Esophagus squamous epithelium (tissue), 5 donors: ENCODE measurements at regions not wholly inside any gene's neighbourhood (a gene's known extent, or its start where the extent isn't known, plus 50 kb on each side); places are given as distances from the start of the nearest gene placed in this dataset.

ENCODE experiments used
- DNase-seq: peaks from one replicate; lab custom pipeline; 2025; lab: John Stamatoyannopoulos, UW
- H3K27ac ChIP-seq, 4 donors: fragments of 200-600 bp; sonication (generic); one replicate each; pipeline ENCODE4 v1.5.1; 2016 to 2019; ENCODE audit warnings: mild to moderate bottlenecking in 1 of 4
- H3K27me3 ChIP-seq, 4 donors: fragments of 200-600 bp; sonication (generic); 1 replicate in 3 of 4; 2 replicates in 1 of 4; pipeline versions ENCODE4 v1.5.1 to v1.6.0; 2017 to 2021; ENCODE audit warnings: antibody characterized with exemption in 1 of 4
- H3K36me3 ChIP-seq, 3 donors: fragments of 200-600 bp; sonication (generic); one replicate each; pipeline ENCODE4 v1.5.1; 2016 to 2019
- H3K4me1 ChIP-seq, 3 donors: fragments of 200-600 bp; sonication (generic); one replicate each; pipeline ENCODE4 v1.5.1; 2017 to 2019
- H3K4me3 ChIP-seq, 4 donors: fragments of 200-600 bp; sonication (generic); 1 replicate in 3 of 4; 2 replicates in 1 of 4; pipeline ENCODE4 v1.5.1; 2016 to 2019; ENCODE audit warnings: mild to moderate bottlenecking in 2 of 4, moderate library complexity in 1 of 4
- H3K9me3 ChIP-seq, 3 donors: fragments of 200-600 bp; sonication (generic); one replicate each; pipeline ENCODE4 v1.5.1; 2016 to 2019
- CTCF ChIP-seq, 6 experiments: fragments of 450-650 bp in 4 of 6; fragments of 200-600 bp in 2 of 6; sonication (generic) in 2 of 6; IDR thresholded peaks; one replicate each; pipeline ENCODE4 v1.5.1; 2016 to 2019; ENCODE audit warnings: antibody characterized with exemption in 6 of 6, mild to moderate bottlenecking in 4 of 6, moderate library complexity in 4 of 6
- POLR2A ChIP-seq, 4 donors: fragments of 450-650 bp; IDR thresholded peaks; one replicate each; pipeline ENCODE4 v1.6.1; 2017; ENCODE audit warnings: antibody characterized with exemption in 4 of 4, mild to moderate bottlenecking in 4 of 4, moderate library complexity in 3 of 4
- WGBS, 2 donors: methylation state at CpG; one replicate each; pipeline ENCODE4 v1.1.5; 2018; 5-methylcytosine and 5-hydroxymethylcytosine counted together
- intact Hi-C: fragments of 100-400 bp; cut with DNase I; formaldehyde crosslinking; loops from one replicate; pipeline ENCODE4 v1.15.0; 2022
- donor health status: DM: yes; HTN: yes; CAD: no.

- no peak for TF ChIP-seq POLR2A (IDR thresholded peaks at IDR 0.05)
- TF ChIP-seq CTCF (IDR thresholded peaks at IDR 0.05): no peak
- no peaks in the 10 kb centered on the region for H3K36me3 ChIP-seq
- intact Hi-C loops: no loop called here
- no peaks in the 10 kb centered on the region for H3K4me1 ChIP-seq
- H3K27ac ChIP-seq: no peak overlapping the region
- H3K9me3 ChIP-seq: peaks cover 0 to 6% (median 0%) of the 10 kb centered on the region in 3 donors
- no peak for DNase-seq
- H3K27me3 ChIP-seq: no peaks in the 10 kb centered on the region
- no peak overlapping the region for H3K4me3 ChIP-seq
Measured at GRCh38 chr3:165442061-165442460, 245.9 kb upstream of the SLITRK3 start.

GRCh38 chr3:165440380-165440779 lies 244.2 kb upstream of the SLITRK3 start:
- Histone ChIP-seq H3K9me3 (no peaks in the 10 kb centered on the region), H3K27me3 (no peaks in the 10 kb centered on the region), H3K36me3 (no peaks in the 10 kb centered on the region), H3K4me3 (no peak overlapping the region), H3K4me1 (no peaks in the 10 kb centered on the region), H3K27ac (no peak overlapping the region)
- DNase-seq: no peak
- intact Hi-C loops: no loop called here
- WGBS, 2 donors: 76 to 78% methylated on average over 2 of the region's 2 CpGs
- TF ChIP-seq POLR2A (IDR thresholded peaks at IDR 0.05) (no peak), CTCF (IDR thresholded peaks at IDR 0.05) (no peak)

- Histone ChIP-seq H3K4me3 (no peak overlapping the region), H3K27me3 (no peaks in the 10 kb centered on the region), H3K9me3 (no peaks in the 10 kb centered on the region), H3K27ac (no peak overlapping the region), H3K36me3 (no peaks in the 10 kb centered on the region), H3K4me1 (no peaks in the 10 kb centered on the region)
- 25 to 27% methylated on average over 2 of the region's 2 CpGs for WGBS, 2 donors
- intact Hi-C loops: no loop called here
- TF ChIP-seq POLR2A (IDR thresholded peaks at IDR 0.05): no peak
- TF ChIP-seq CTCF (IDR thresholded peaks at IDR 0.05): no peak
- DNase-seq: no peak
Measured at GRCh38 chr3:165439765-165440164, 243.6 kb upstream of the SLITRK3 start.

GRCh38 chr3:165434516-165434915 lies 238.3 kb upstream of the SLITRK3 start:
- Histone ChIP-seq H3K4me3 (no peak overlapping the region), H3K27me3 (no peaks in the 10 kb centered on the region), H3K4me1 (no peaks in the 10 kb centered on the region), H3K27ac (no peak overlapping the region), H3K9me3 (no peaks in the 10 kb centered on the region), H3K36me3 (no peaks in the 10 kb centered on the region)
- TF ChIP-seq POLR2A (IDR thresholded peaks at IDR 0.05): no peak
- no peak for TF ChIP-seq CTCF (IDR thresholded peaks at IDR 0.05)
- intact Hi-C loops: no loop called here
- 75 to 84% methylated on average over 3 of the region's 3 CpGs for WGBS, 2 donors
- DNase-seq: no peak

- no peak for DNase-seq
- H3K27ac ChIP-seq: no peak overlapping the region
- H3K36me3 ChIP-seq: no peaks in the 10 kb centered on the region
- no peak overlapping the region for H3K4me3 ChIP-seq
- H3K9me3 ChIP-seq: no peaks in the 10 kb centered on the region
- intact Hi-C loops: no loop called here
- H3K4me1 ChIP-seq: no peaks in the 10 kb centered on the region
- no peaks in the 10 kb centered on the region for H3K27me3 ChIP-seq
- 58 to 66% methylated on average over 2 of the region's 2 CpGs for WGBS, 2 donors
- TF ChIP-seq POLR2A (IDR thresholded peaks at IDR 0.05) (no peak), CTCF (IDR thresholded peaks at IDR 0.05) (no peak)
Measured at GRCh38 chr3:165406425-165406824, 210.2 kb upstream of the SLITRK3 start.
